SU-DHL-6 (cell line): ENCODE measurements at regions not wholly inside any gene's neighbourhood (a gene's known extent, or its start where the extent isn't known, plus 50 kb on each side); places are given as distances from the start of the nearest gene placed in this dataset.

Experiments used
- H2AFZ ChIP-seq: fragments of 200-600 bp; sonication (generic); 2 replicates; pipeline ENCODE4 v1.6.1; 2014; ENCODE audit warnings: low read depth, mild to moderate bottlenecking, moderate library complexity, mixed read lengths, antibody characterized with exemption, low read length; ENCODE audit not compliant: severe bottlenecking
- H3F3A ChIP-seq: fragments of 200-600 bp; shearing (Covaris generic); 2 replicates; pipeline ENCODE4 v1.6.0; 2016; ENCODE audit warnings: antibody characterized with exemption, mild to moderate bottlenecking; ENCODE audit not compliant: insufficient read depth
- H3K27ac ChIP-seq: fragments of 200-600 bp; sonication (generic); 2 replicates; pipeline ENCODE4 v1.5.1; 2016; ENCODE audit warnings: low read depth, mild to moderate bottlenecking, low read length, moderate library complexity, mixed read lengths
- H3K27me3 ChIP-seq: fragments of 200-600 bp; sonication (generic), shearing (Covaris generic); 2 replicates; pipeline ENCODE4 v1.6.0; 2014; ENCODE audit warnings: mild to moderate bottlenecking, low read length
- H3K36me3 ChIP-seq: fragments of 200-600 bp; sonication (generic); 2 replicates; pipeline ENCODE4 v1.6.1; 2014; ENCODE audit warnings: mild to moderate bottlenecking, low read length, mixed read lengths
- H3K4me2 ChIP-seq: fragments of 300-600, 200-600 bp; shearing (Covaris generic), sonication (generic); 2 replicates; pipeline ENCODE4 v1.6.0; 2014; ENCODE audit warnings: low read length, low read depth, mild to moderate bottlenecking; ENCODE audit not compliant: poor library complexity, severe bottlenecking
- H3K4me3 ChIP-seq: fragments of 200-600 bp; sonication (generic); 2 replicates; pipeline ENCODE4 v1.5.1; 2014; ENCODE audit warnings: antibody characterized with exemption, low read length, mild to moderate bottlenecking, mixed read lengths; ENCODE audit not compliant: insufficient read depth, poor library complexity, severe bottlenecking
- H3K79me2 ChIP-seq: fragments of 200-600 bp; sonication (generic); 2 replicates; pipeline ENCODE4 v1.6.1; 2014; ENCODE audit warnings: mild to moderate bottlenecking, low read length, moderate library complexity; ENCODE audit not compliant: insufficient read depth
- H3K9ac ChIP-seq: fragments of 200-600 bp; sonication (generic); 2 replicates; pipeline ENCODE4 v1.7.0; 2014; ENCODE audit warnings: mild to moderate bottlenecking, low read length
- H3K9me2 ChIP-seq: fragments of 200-600 bp; sonication (generic); replicated peaks from 2 replicates; pipeline ENCODE4 v1.6.1; 2014; ENCODE audit warnings: low read length; ENCODE audit not compliant: insufficient read depth
- H3K9me3 ChIP-seq: fragments of 200-600 bp; sonication (generic); 2 replicates; pipeline ENCODE4 v1.6.1; 2014; ENCODE audit warnings: low read length, mixed read lengths; ENCODE audit not compliant: insufficient read depth
- H4K20me1 ChIP-seq: fragments of 200-600 bp; sonication (generic); 2 replicates; pipeline ENCODE4 v1.6.1; 2014; ENCODE audit warnings: low read depth, mild to moderate bottlenecking, antibody characterized with exemption, low read length, moderate library complexity, mixed read lengths
- EZH2phosphoT487 ChIP-seq: fragments of 200-600 bp; sonication (generic), shearing (Covaris generic); conservative IDR thresholded peaks from 2 replicates; pipeline ENCODE4 v1.6.1; 2018; ENCODE audit warnings: mild to moderate bottlenecking, antibody characterized with exemption, low read length, moderate library complexity, mixed read lengths
- TF ChIP-seq, protein P1 (sequence below): fragments of 200-600 bp; sonication (generic); IDR thresholded peaks from one replicate; pipeline ENCODE4 v1.5.1; 2017; ENCODE audit warnings: antibody characterized with exemption, mild to moderate bottlenecking, low read length, moderate library complexity; ENCODE audit not compliant: insufficient read depth, poor library complexity, severe bottlenecking

DNA sequence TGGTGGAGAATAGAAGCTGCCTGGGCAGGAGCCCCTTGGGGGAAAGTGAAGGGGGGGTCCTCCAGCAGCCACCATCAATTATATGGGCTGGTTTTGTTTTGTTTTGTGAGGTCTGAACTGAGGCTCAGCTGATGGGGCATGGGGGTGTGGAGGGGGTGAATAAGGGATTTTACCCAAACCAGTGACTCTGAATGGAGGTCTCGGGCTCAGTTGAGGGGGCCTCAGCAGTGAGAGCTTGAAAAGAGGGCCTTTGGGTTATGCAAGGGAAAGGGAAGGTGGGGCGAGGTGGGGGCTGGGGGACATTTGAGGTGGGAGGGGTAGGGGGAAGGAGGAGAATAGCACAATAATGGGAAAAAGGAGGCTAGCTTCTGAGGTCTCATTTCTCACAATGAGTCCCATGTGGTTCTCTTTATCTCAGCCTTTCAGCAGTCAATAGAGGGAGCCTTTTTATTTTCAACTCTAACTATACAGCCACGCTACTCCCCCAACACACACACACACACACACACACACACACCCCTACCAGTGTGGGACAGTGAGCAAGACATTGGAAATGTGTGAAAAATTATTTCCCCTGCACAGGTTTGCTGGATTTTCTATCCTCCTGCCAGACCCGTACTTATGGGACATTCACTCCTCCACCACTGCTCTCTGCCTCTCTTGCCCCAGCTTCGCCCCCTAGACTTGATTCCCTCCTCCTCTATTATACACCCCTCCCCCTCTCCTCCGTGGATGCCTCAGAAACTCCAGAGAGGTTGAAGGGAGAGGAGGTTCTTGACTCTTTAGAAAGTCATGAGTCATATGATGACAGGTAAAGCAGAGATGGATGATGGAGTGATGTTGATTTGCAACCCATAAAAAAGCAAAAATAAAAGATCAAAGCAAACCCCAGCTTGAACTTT, 96.0 kb downstream of the GTPBP8 start:
- no peak overlapping the region for H3K4me3 ChIP-seq
- H2AFZ ChIP-seq, result no peak overlapping the region
- no peaks in the 10 kb centered on the region for H3K36me3 ChIP-seq
- no peak overlapping the region for H3K9ac ChIP-seq
- no peak overlapping the region for H3K27ac ChIP-seq
- no peaks in the 10 kb centered on the region for H3F3A ChIP-seq
- H3K9me2 ChIP-seq, result no peaks in the 10 kb centered on the region
- TF ChIP-seq, protein P1, sequence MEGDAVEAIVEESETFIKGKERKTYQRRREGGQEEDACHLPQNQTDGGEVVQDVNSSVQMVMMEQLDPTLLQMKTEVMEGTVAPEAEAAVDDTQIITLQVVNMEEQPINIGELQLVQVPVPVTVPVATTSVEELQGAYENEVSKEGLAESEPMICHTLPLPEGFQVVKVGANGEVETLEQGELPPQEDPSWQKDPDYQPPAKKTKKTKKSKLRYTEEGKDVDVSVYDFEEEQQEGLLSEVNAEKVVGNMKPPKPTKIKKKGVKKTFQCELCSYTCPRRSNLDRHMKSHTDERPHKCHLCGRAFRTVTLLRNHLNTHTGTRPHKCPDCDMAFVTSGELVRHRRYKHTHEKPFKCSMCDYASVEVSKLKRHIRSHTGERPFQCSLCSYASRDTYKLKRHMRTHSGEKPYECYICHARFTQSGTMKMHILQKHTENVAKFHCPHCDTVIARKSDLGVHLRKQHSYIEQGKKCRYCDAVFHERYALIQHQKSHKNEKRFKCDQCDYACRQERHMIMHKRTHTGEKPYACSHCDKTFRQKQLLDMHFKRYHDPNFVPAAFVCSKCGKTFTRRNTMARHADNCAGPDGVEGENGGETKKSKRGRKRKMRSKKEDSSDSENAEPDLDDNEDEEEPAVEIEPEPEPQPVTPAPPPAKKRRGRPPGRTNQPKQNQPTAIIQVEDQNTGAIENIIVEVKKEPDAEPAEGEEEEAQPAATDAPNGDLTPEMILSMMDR, result no peak
- no peaks in the 10 kb centered on the region for H3K9me3 ChIP-seq
- no peaks in the 10 kb centered on the region for H3K79me2 ChIP-seq
- H3K4me2 ChIP-seq, result no peak overlapping the region
- no peaks in the 10 kb centered on the region for H4K20me1 ChIP-seq
- H3K27me3 ChIP-seq, result no peaks in the 10 kb centered on the region

DNA sequence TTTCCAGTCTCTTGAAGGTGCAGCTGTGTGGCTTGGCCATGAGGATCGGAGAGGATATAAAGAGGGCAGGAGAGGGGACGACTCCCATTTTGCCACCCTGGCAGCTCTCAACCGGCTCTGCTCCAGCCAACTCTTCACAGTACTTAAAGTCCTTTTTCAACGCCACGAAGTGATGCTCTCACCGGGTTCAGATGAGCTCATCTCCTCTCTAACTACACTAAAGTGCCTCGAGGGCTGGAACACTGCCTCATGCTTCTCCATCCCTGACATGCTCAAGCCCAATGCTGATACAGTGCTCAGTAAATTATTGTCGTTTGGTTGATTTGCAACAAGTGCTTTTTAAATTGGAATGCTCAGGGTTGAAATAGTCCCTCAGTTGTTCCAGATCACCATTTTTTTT, 97.8 kb downstream of the GTPBP8 start:
- Histone ChIP-seq H3K79me2 (no peaks in the 10 kb centered on the region), H3K27me3 (no peaks in the 10 kb centered on the region), H3K4me2 (no peak overlapping the region), H3K36me3 (no peaks in the 10 kb centered on the region), H3K4me3 (no peak overlapping the region), H3K9me3 (no peaks in the 10 kb centered on the region), H3F3A (no peaks in the 10 kb centered on the region), H3K9me2 (no peaks in the 10 kb centered on the region), H2AFZ (no peak overlapping the region), H3K27ac (no peak overlapping the region), H3K9ac (no peak overlapping the region), H4K20me1 (no peaks in the 10 kb centered on the region)
- TF ChIP-seq, protein P1, result no peak
- TF ChIP-seq EZH2phosphoT487, result no peak

DNA sequence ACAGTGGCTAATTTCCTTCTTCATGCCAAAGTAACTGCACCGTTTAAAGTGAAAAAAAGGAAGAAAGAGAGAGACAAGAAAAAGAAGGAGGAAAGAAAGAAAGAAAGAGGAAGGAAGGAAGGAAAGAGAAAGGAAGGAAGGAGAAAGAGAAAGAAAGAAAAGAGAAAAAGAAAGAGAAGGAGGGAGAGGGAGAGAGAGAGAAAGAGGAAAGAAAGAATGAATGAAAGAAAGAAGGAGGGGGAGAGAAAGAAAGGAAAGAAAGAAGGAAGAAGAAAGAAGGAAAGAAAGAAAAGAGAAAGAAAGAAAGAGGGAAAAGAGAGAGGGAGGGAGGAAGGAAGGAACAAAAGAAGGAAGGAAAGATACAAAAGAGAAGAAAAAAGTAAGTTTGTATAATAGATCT, 100.6 kb downstream of the GTPBP8 start:
- no peaks in the 10 kb centered on the region for H3K27me3 ChIP-seq
- H3K79me2 ChIP-seq, result no peaks in the 10 kb centered on the region
- H3K9ac ChIP-seq, result no peak overlapping the region
- no peaks in the 10 kb centered on the region for H3K9me2 ChIP-seq
- no peak overlapping the region for H3K27ac ChIP-seq
- no peak overlapping the region for H3K4me3 ChIP-seq
- H3K4me2 ChIP-seq, result no peak overlapping the region
- no peaks in the 10 kb centered on the region for H3K9me3 ChIP-seq
- no peak overlapping the region for H2AFZ ChIP-seq
- H3K36me3 ChIP-seq, result no peaks in the 10 kb centered on the region
- TF ChIP-seq, protein P1, result no peak
- TF ChIP-seq EZH2phosphoT487, result no peak
- H4K20me1 ChIP-seq, result no peaks in the 10 kb centered on the region
- no peaks in the 10 kb centered on the region for H3F3A ChIP-seq
